GM19467 (cell line): ENCODE measurements at regions not wholly inside any gene's neighbourhood (a gene's known extent, or its start where the extent isn't known, plus 50 kb on each side); places are given as distances from the start of the nearest gene placed in this dataset.

Source experiments
- ATAC-seq: cut with Tn5 transposase; IDR thresholded peaks from one replicate; pipeline ENCODE4 v1.9.1; 2021; ENCODE audit warnings: mild to moderate bottlenecking, moderate library complexity; ENCODE audit not compliant: unreplicated experiment

GRCh38 chr16:47806309-47806847, 345.2 kb downstream of the PHKB start:
- no peak for ATAC-seq

- no peak for ATAC-seq
These were observed 326.6 kb downstream of the PHKB start for GRCh38 chr16:47787696-47788095.

GRCh38 chr16:47781673-47782072, 320.5 kb downstream of the PHKB start:
- no peak for ATAC-seq

GRCh38 chr16:47780213-47780875, 319.2 kb downstream of the PHKB start:
- no peak for ATAC-seq

GRCh38 chr16:47779201-47780016, 318.3 kb downstream of the PHKB start:
- no peak for ATAC-seq

- no peak for ATAC-seq
These were observed 317.1 kb downstream of the PHKB start for GRCh38 chr16:47778106-47778801.

- no peak for ATAC-seq
These were observed 316.1 kb downstream of the PHKB start for GRCh38 chr16:47777220-47777619.

GRCh38 chr16:47774661-47775060, 313.5 kb downstream of the PHKB start:
- ATAC-seq = no peak

GRCh38 chr16:47753659-47754058, 292.5 kb downstream of the PHKB start:
- no peak for ATAC-seq
